ENCODE measurements at regions not wholly inside any gene's neighbourhood (a gene's known extent, or its start where the extent isn't known, plus 50 kb on each side); places are given as distances from the start of the nearest gene placed in this dataset.
A peak's percentile ranks its signal among the peaks of the same experiment; 100 is the strongest.

DNA sequence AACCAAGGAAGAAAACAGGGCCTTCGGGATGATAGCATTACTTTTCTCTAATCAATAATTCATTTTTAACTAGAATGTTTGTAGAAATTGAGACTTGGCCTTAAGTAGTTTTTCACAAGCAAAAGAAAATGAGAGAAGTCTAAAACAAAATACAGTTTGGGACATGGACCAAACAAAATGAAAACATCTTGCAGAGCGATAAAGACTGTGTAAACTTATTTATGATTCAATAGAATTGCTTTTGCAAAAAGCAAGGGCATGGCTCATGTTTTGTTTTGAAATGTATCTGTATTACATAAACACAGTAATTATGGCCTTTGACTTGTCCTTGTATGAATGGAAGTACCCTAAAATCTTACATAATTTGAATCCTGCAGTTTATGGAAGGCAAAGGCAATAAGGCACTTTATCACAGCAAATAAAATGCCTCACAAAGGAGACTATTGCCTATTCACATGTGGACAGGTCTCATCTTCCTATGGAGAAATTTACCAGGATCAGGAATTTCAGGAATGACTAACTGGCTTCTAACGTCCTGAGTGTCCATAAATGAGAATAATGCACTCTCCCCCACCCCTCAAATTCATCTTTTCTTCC is 295.2 kb downstream of the PTEN start:
- no peak for TF ChIP-seq GATA2 (IDR thresholded peaks at IDR 0.05; ENCODE audit: low read depth, low read length)
- TF ChIP-seq GATA3 (IDR thresholded peaks at IDR 0.05; ENCODE audit: low read depth, low read length) = no peak

- no peak for TF ChIP-seq GATA2 (IDR thresholded peaks at IDR 0.05; ENCODE audit: low read depth, low read length)
- no peak for TF ChIP-seq GATA3 (IDR thresholded peaks at IDR 0.05; ENCODE audit: low read depth, low read length)
These were observed 295.9 kb downstream of the PTEN start for GRCh38 chr10:88159127-88159829.

DNA sequence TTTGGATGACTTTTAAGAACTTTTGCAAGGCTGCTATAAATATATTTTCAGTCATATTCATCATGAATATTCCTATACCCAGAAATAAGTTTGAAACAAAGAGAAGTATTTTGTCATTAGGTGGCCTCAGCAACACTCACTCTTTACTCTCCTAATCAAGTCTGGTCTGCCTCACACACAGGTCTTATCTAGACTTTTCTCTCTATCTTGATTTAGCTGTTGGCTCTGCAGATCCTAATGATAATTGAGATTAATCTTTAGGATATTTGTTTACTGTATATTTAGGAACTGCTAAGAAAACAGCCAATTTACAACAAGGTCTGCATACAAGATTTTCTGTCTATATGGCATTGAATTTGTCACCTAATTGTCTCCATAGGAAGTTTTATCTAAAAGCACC is 297.6 kb downstream of the PTEN start:
- TF ChIP-seq GATA3 (IDR thresholded peaks at IDR 0.05; ENCODE audit: low read depth, low read length) (peak; percentile 93), GATA2 (IDR thresholded peaks at IDR 0.05; ENCODE audit: low read depth, low read length) (peak; percentile 64; the same call in 1 of the 2 replicates)

- no peak for TF ChIP-seq GATA2 (IDR thresholded peaks at IDR 0.05; ENCODE audit: low read depth, low read length)
- no peak for TF ChIP-seq GATA3 (IDR thresholded peaks at IDR 0.05; ENCODE audit: low read depth, low read length)
These were observed 298.3 kb downstream of the PTEN start for GRCh38 chr10:88161756-88162155.

DNA sequence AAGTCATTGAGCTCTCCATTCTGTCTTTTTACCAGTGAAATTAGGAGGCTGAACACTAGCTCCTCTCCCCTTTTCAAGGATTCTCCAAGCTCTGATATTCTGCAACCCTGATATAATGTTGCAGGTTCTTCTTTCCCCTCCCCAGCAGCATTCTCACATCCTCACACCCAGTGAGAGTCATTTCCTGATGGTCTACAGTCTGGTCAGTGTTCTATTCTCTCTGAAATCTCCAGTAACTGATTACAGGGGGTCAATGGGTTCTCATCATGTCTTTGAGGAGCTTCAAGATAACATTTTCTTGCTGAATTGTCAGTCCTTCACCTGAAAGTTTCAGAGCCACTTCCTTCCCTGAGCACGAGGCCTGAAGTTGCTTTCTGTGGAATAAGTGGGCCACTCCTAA is 299.4 kb downstream of the PTEN start:
- TF ChIP-seq GATA3 (IDR thresholded peaks at IDR 0.05; ENCODE audit: low read depth, low read length) (no peak), GATA2 (IDR thresholded peaks at IDR 0.05; ENCODE audit: low read depth, low read length) (no peak)

- no peak for TF ChIP-seq GATA3 (IDR thresholded peaks at IDR 0.05; ENCODE audit: low read depth, low read length)
- no peak for TF ChIP-seq GATA2 (IDR thresholded peaks at IDR 0.05; ENCODE audit: low read depth, low read length)
These were observed 300.1 kb downstream of the PTEN start for GRCh38 chr10:88163572-88163971.

GRCh38 chr10:88164471-88164870 is 301.0 kb downstream of the PTEN start:
- TF ChIP-seq GATA2 (IDR thresholded peaks at IDR 0.05; ENCODE audit: low read depth, low read length) (no peak), GATA3 (IDR thresholded peaks at IDR 0.05; ENCODE audit: low read depth, low read length) (no peak)

DNA sequence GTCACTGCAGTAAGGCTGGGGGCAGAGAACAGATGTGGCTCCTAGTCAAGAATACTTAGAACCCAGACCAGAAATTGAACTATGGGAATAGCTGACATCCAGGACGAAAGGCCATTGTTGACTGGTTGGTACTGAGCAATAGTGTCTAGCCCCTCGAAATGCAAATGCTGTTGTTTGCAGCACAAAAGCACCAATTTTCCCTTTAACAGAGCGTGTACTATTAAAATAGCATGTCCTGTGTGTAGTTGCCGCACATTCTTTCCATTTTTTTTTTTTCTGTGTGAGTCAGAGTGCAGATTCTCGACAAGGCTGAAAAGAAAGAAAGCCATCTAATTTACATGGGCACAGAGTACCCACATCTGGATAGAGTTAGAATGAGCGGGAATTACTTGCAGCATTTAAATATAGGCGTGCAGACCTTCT is 302.4 kb downstream of the PTEN start:
- TF ChIP-seq GATA2 (IDR thresholded peaks at IDR 0.05; ENCODE audit: low read depth, low read length) (no peak), GATA3 (IDR thresholded peaks at IDR 0.05; ENCODE audit: low read depth, low read length) (no peak)

GRCh38 chr10:88168171-88169036 is 305.0 kb downstream of the PTEN start:
- no peak for TF ChIP-seq GATA3 (IDR thresholded peaks at IDR 0.05; ENCODE audit: low read depth, low read length)
- TF ChIP-seq GATA2 (IDR thresholded peaks at IDR 0.05; ENCODE audit: low read depth, low read length) = no peak

GRCh38 chr10:88169037-88169319 is 305.6 kb downstream of the PTEN start:
- no peak for TF ChIP-seq GATA3 (IDR thresholded peaks at IDR 0.05; ENCODE audit: low read depth, low read length)
- TF ChIP-seq GATA2 (IDR thresholded peaks at IDR 0.05; ENCODE audit: low read depth, low read length) = no peak

DNA sequence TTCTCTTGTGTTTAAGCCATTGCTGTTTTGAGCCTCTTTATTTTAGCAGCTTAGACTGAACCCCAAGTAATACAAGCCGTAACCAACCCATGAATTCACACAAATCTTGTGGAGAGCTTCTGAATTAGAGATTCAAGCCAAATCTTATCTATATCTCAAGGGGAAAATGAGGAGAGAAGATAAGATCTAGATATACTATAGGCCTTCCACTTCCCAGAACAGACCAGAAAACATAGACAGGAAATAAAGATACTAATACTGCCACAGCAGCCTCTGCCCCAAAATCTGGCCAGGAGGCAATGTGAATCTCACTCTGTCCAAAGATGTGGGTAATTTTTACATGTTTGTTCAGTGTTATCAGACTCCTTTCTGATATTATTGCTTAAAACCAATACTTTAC is 307.2 kb downstream of the PTEN start:
- TF ChIP-seq GATA2 (IDR thresholded peaks at IDR 0.05; ENCODE audit: low read depth, low read length) (no peak), GATA3 (IDR thresholded peaks at IDR 0.05; ENCODE audit: low read depth, low read length) (no peak)

- TF ChIP-seq GATA3 (IDR thresholded peaks at IDR 0.05; ENCODE audit: low read depth, low read length) (no peak), GATA2 (IDR thresholded peaks at IDR 0.05; ENCODE audit: low read depth, low read length) (no peak)
These were observed 308.7 kb downstream of the PTEN start for GRCh38 chr10:88172159-88172558.

DNA sequence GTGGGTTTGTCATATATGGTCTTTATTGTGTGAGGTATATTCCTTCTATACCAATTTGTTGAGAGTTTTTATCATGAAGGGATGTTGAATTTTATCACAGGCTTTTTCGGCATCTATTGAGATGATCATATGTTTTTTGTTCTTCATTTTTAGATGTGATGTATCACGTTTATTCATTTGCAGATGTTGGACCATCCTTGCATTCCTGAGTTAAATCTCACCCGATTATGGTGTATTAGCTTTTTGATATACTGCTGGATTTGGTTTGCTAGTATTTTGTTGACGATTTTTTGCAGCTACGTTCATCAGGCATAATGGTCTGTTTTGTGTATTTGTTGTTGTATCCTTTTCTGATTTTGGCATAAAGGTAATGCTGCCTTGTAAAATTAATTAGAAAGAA is 311.0 kb downstream of the PTEN start:
- no peak for TF ChIP-seq GATA3 (IDR thresholded peaks at IDR 0.05; ENCODE audit: low read depth, low read length)
- TF ChIP-seq GATA2 (IDR thresholded peaks at IDR 0.05; ENCODE audit: low read depth, low read length) = no peak

DNA sequence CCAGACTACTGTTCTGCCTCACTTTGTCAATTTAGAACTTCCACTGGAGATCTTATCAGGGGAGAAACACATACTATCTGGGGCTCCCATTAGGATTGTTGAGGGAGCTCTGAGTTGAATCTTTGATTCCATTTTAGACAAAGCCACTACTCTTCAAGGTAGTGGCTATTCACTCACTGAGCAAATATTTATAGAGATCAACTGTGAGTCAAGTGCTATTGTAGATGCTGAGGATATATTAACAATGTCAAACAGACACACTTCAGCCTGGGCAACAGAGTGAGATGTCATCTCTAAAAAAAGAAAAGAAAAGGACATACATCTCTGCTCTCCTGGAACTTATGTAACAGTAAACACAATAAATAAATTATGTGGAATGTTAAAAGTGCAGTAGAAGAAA is 315.3 kb downstream of the PTEN start:
- TF ChIP-seq GATA2 (IDR thresholded peaks at IDR 0.05; ENCODE audit: low read depth, low read length) (no peak), GATA3 (IDR thresholded peaks at IDR 0.05; ENCODE audit: low read depth, low read length) (no peak)

- TF ChIP-seq GATA3 (IDR thresholded peaks at IDR 0.05; ENCODE audit: low read depth, low read length) (no peak), GATA2 (IDR thresholded peaks at IDR 0.05; ENCODE audit: low read depth, low read length) (no peak)
These were observed 316.4 kb downstream of the PTEN start for GRCh38 chr10:88179831-88180230.

All from SH-SY5Y (cell line).